ENCODE measurements at regions not wholly inside any gene's neighbourhood (a gene's known extent, or its start where the extent isn't known, plus 50 kb on each side); places are given as distances from the start of the nearest gene placed in this dataset.
"Not testable (repeated sequence)": the region's sequence is repeated elsewhere in the genome, so short reads cannot be mapped to it uniquely, and the experiment has no call there.

- not testable (repeated sequence) for TF ChIP-seq CTCF (IDR thresholded peaks at IDR 0.05 in 8 of 11, conservative IDR thresholded peaks at IDR 0.05 in 3 of 11); POLR2AphosphoS5 (IDR thresholded peaks at IDR 0.05); POLR2A (IDR thresholded peaks at IDR 0.05)
Observed at GRCh38 chrX:21228974-21229373, 145.2 kb upstream of the CNKSR2 start.
